HG03097 (cell line): ENCODE measurements at regions not wholly inside any gene's neighbourhood (a gene's known extent, or its start where the extent isn't known, plus 50 kb on each side); places are given as distances from the start of the nearest gene placed in this dataset.

Experiments used
- ATAC-seq: cut with Tn5 transposase; IDR thresholded peaks from one replicate; pipeline ENCODE4 v1.9.1; 2021; ENCODE audit not compliant: unreplicated experiment, low FRiP score

GRCh38 chr1:208616776-208617175 is 372.6 kb upstream of the PLXNA2 start:
- ATAC-seq = no peak

DNA sequence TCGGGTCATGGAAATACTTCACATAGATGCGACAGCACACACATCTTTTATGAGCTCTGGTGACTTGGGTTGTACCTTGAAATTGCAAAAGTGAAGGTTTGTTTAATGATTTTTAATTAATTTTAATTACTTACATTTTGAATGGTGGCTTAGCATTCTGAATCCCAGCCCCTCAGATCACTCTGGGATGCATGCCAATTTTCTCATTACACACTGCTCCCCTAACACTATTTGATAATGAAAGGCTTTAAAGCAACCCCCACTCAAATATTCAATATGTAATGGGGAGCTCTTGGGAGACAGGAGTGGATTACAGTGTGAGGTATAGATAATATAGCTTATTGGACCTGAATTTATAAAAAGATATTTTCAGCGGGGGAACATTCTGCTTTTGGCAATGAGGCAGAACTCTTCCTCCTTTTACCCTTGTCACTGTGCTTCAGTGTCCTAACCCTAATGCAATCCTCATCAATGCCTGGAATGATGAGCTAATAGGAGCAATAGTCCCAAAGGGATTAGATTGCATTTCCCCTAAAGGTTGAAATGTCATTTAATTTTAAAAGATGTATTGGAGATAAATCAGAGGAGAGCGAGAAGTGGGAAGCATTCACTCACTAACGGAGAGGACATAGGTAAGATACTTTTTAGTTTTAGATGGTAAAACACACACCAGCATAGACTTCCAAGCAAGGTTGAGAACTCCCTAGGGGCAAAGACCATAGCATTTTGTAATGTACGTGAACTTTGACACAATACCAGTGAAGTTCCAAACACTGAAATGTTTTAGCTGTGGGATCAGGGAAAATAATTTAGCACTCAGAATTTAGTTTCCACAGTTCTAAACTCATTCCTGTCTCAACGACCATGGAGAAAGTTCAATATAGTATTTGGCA is 384.1 kb upstream of the PLXNA2 start:
- ATAC-seq = no peak

DNA sequence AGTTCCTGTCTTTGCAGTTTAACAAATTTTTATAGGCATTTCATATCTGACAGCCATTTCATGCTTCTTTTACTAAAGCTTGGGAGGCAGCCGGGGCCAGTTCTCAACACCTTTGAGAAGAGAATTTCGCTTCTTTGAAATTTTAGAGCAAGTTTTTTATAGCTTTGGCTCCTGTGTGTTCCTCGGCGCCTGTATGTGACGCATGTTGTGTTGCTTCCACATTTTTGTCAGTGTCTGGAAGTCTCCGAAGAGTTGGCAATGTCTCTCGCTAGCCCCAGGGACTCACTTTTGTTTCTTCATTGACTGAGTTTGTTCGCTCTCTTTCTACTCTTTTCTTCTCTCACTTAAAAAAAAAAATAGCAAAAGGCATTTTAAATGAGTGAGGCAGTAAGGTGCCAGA is 386.9 kb upstream of the PLXNA2 start:
- ATAC-seq = no peak

GRCh38 chr1:208631506-208631905 is 387.3 kb upstream of the PLXNA2 start:
- ATAC-seq = no peak

DNA sequence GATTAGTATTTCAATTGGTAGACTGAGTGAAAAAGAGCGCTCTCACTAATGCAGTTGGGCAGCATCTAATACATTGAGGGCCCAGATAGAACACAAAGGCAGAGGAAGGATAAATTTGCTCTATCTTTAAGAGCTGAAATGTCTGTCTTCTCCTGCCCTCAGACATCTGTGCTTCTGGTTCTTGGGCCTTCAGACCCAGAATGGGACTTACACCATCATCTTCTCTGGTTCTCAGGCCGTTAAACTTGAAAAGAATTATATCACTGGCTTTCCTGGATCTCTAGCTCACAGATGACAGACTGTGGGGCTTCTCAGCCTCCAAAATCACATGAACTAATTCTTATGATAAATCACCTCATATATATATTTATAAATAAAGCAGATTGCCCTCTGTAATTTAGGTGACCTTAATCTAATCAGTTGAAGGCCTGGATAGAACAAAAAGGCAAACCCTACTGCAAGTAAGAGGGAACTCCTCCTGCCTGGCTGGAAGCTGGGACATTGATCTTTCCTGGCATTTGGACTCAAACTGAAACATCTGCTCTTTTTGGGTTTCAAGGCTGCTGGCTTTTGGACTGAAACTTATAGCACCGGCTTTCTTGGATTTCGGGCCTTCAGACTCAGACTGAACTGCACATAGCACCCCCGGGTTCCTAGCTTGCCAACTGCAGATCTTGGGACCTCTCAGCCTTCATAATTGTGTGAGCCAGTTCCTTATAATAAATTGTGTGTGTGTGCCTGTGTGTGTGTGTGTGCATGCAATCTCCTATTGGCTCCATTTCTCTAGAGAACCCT is 390.4 kb upstream of the PLXNA2 start:
- no peak for ATAC-seq

GRCh38 chr1:208637181-208637580 is 393.0 kb upstream of the PLXNA2 start:
- ATAC-seq = no peak

DNA sequence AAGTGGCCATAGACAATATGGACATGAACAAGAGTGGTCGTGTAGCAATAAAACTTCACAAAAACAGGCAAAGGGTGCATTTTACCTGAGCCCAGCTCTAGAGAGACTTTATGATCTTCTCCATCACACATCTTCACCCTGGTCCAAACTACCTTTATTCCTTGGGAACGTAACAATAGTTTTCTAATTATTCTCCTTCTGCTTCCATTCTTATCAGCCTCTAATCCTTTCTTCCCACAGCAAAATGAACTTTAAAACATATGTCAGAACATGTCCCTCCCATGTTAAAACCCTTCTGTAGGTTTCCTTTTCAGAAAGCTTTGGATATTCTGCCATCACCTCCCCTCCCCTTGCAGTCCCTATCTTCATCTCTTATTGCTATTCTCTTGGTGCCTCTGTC is 395.2 kb upstream of the PLXNA2 start:
- ATAC-seq = no peak

GRCh38 chr1:208640295-208640694 is 396.1 kb upstream of the PLXNA2 start:
- no peak for ATAC-seq

DNA sequence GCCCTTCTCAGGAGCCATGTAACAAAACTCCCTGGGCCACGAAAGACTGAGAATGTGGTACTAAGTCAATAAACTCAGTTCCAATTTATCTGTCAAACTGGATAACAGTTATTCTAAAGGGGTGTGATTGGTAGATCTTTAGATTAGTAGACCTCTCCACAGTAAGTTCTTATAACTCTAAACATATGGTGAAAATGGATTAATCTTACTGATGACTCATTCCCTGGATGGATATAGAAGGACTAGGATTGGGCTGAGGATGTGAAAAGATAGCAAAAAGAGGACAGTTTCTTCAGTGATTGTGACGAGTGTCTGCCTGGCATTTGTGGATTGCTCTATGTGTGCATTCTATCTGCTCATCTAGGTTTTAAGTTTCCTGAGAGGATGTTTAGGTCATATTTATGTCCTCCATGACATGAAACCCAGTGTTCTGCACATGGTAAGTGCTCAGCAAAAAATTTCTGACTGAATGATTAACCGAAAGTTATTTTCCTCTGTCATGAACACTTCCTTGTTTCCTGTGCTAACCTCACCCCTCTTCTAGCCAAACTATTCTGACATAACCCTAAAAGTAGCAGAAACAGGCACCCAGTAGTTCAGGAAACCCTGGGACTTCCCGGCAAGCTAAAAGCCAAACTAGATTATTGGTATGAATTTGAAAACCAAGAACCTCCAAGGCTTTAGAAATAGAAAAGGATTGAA is 397.5 kb upstream of the PLXNA2 start:
- ATAC-seq = no peak

DNA sequence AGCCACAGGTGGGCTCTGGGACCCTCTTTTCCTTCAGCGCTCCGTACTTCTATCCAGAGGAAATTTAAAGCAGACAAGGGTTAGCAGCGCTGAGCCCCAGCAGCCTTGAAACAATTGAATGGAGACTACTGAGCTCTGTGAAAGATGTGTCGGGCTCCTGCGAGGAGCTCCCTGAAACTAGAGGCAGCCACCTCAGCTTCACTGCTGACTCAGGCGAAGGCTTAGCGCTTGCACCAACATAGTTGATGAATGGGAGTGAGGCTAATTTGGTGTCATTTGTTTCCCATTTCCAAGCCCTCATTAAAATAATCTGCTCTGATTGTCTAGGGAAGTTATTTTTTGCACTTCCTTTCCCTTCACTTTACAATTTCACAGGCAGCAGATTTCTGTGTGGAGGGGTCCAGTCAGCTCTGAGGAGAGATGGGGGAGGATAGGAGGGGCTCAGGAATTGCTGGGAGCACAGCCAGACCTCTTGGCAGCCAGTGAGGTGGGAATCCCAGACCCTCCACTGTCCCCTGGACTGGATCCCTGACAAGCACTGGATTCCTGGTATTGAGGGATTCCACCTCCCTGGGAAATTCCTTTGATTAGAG is 398.9 kb upstream of the PLXNA2 start:
- no peak for ATAC-seq

DNA sequence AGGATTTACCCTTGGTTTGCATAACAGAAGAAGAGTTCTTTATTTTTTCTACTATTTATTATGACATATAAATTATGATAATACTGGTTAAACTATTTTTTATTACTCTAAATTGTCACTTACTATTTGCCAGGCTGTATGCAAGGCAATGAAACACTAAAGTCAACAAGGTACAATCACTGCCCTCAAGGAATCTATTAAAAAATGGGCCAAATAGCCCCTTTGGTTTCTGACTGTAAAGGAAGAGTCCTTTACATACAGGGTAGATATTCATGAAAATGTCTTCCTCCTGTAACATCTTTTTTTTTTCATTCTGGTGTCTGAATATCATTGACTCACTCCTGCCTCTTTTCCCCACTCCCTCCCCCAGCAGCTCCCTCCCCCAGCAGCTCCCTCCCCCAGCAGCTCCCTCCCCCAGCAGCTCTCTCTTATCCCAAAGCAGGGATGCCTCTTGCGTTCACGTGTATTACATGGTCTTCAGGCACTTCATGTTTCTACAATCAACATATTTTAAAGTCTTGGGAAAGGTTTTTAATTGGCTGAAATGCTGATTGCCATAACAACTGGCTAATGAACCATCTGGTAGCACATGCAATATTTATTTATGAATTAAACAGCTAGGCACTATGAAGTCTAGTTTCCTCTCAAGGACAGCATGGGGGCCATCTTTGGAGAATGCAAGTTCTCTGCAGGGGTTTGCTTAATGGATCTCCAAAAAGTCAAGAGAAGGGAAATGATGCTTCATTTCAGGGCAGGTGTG is 400.4 kb upstream of the PLXNA2 start:
- no peak for ATAC-seq

- ATAC-seq = no peak
These were observed 402.2 kb upstream of the PLXNA2 start for GRCh38 chr1:208646431-208646830.

GRCh38 chr1:208648146-208648545 is 404.0 kb upstream of the PLXNA2 start:
- ATAC-seq = no peak

- ATAC-seq = peak; percentile 76
These were observed 408.3 kb upstream of the PLXNA2 start for GRCh38 chr1:208652296-208653160.

DNA sequence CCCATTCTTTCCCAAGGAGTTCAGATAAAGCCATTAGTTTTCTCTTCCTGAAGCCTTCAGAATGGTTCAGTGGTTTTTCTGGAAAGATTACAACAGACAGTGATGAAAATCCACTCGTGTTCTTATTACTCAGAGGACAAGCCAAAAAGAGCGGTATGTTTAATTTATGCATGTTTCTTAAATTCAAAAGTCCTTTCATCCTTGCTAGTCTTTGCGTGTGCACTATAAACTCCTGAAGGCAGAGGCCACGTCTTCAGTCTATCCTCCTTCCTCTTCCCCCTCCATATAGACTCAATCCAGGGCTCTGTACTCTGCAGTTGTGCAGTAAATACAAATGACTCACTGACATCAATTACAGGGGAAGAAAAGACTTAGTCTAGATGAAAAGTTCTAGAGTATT is 409.2 kb upstream of the PLXNA2 start:
- no peak for ATAC-seq

GRCh38 chr1:208654241-208654640 is 410.1 kb upstream of the PLXNA2 start:
- no peak for ATAC-seq

GRCh38 chr1:208665936-208666335 is 421.8 kb upstream of the PLXNA2 start:
- no peak for ATAC-seq

DNA sequence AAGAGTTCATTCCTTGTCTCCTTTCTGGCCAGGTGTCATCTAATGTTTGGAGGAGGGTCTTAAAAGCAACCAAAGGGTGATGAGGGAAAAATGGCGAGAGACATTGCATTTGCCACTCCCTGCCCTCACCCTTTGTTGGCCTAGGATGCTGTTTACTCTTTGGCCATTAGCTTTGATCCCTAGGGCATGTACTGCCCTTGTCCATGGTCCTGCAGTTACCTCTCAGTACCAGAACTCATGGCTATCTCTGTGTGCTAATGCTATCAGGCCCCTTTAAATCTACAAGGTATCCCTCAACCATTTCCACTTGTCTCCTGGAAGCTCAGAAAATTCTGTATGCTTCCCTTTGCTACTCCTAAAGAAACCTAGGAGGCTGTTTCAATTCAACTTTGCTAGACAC is 424.8 kb upstream of the PLXNA2 start:
- ATAC-seq = no peak

- no peak for ATAC-seq
These were observed 426.6 kb upstream of the PLXNA2 start for GRCh38 chr1:208670778-208671177.
